ENCODE measurements at regions not wholly inside any gene's neighbourhood (a gene's known extent, or its start where the extent isn't known, plus 50 kb on each side); places are given as distances from the start of the nearest gene placed in this dataset.

DNA sequence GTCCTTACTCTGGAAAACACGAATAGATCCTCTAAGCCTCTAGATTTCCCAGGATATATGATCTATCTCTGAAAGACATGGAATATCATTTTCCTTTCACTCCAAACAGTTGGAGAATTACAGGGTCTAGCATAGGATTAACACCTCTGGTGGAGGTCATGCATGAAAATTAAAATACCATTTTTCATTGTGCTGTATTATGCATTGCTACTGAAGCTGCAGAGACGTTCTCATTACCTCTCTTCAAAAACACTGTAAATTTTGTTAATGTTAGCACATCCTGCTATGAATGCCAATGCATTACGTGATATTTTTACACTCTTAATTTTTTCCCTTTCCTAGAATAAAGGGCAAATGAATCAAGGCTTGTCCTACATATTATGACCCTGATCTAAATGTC is 558.6 kb downstream of the TBC1D32 start:
- TF ChIP-seq POLR2A (IDR thresholded peaks at IDR 0.05; ENCODE audit: low read depth, low read length) (no peak), POLR2AphosphoS5 (IDR thresholded peaks at IDR 0.05; ENCODE audit: low read depth, low read length) (no peak)
